ENCODE measurements at regions not wholly inside any gene's neighbourhood (a gene's known extent, or its start where the extent isn't known, plus 50 kb on each side); places are given as distances from the start of the nearest gene placed in this dataset.

DNA sequence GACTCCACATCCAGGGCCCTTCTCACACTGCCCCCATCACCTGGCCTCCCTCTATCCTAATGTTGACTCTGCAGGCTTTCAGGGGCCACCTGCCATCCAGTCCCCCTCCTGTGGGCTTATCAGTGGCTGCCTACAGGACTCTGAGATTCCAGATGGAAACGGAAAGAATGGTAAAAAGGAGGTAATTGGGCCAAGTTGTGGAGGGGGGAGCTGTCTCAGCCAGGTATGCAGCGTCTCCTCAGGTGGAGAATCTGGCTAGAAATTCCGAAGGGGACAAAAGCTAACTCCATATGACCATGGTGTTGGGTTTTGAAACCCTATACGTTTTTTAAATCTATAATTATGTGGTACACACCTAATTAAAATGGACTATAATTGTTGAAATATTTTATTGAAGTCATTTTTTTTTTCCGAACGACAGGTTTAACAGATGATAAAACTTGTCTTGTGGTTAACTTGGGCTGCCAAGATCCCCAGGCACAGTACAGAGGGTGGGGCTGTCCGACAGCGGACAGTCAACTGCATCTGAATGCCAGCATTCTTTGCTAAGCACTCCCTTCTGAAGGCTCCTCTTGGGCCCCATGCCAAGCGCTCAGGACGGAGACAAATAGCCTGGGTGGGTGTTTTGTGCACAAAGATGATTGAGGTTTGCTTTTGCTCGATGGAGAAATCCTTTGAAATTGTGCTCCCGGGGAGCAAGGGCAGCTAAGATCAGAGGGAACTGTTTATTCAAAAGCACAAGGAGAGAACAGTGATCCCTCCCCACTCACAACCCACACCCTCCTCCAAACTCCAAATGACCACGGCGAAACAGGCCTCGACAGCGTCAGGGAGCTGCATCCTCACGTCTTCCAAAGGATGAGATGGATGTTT, 365.6 kb downstream of the BCL11B start:
- Histone ChIP-seq H3K4me1 (ENCODE audit: control insufficient read depth in 1 of 2, insufficient read depth in 2 of 2, low read length in 2 of 2) (peaks cover 2 to 14% of the 10 kb centered on the region in 2 experiments), H3K4me2 (ENCODE audit: low read length) (no peak overlapping the region), H2BK5ac (ENCODE audit: low read depth, low read length, poor library complexity) (no peak overlapping the region), H3K79me1 (ENCODE audit: low read length) (no peaks in the 10 kb centered on the region), H4K8ac (ENCODE audit: low read depth, low read length) (no peak overlapping the region), H3K4ac (ENCODE audit: low read depth, low read length) (no peak overlapping the region), H3K4me3 (ENCODE audit: low read depth, low read length) (no peak overlapping the region), H2AFZ (ENCODE audit: insufficient read depth, low read length, poor library complexity) (no peak overlapping the region), H3K23ac (ENCODE audit: low read length) (no peak overlapping the region), H3K27ac (ENCODE audit: low read depth, low read length) (no peak overlapping the region), H3K36me3 (ENCODE audit: control insufficient read depth in 1 of 2, insufficient read depth in 2 of 2, low read length in 2 of 2) (no peaks in the 10 kb centered on the region), H4K91ac (ENCODE audit: low read depth, low read length) (no peak overlapping the region), H2AK5ac (ENCODE audit: low read length) (peak overlapping the region; percentile 38), H3K79me2 (ENCODE audit: control insufficient read depth, insufficient read depth, low read length, poor library complexity) (no peaks in the 10 kb centered on the region), H3K9me3 (ENCODE audit: insufficient read depth, low read depth, low read length) (no peaks in the 10 kb centered on the region), H2BK12ac (ENCODE audit: low read length) (no peak overlapping the region), H3K14ac (ENCODE audit: low read length) (no peak overlapping the region), H2BK120ac (ENCODE audit: insufficient read depth, low read length, poor library complexity) (no peak overlapping the region), H3K27me3 (ENCODE audit: insufficient read depth, low read length) (no peaks in the 10 kb centered on the region), H3K9ac (ENCODE audit: low read length) (no peak overlapping the region), H4K12ac (ENCODE audit: low read depth, low read length) (no peak overlapping the region), H3K18ac (ENCODE audit: low read length) (no peak overlapping the region)
- no CpG with 5 or more reads among the region's 17 CpGs for WGBS (ENCODE audit: extremely low coverage, insufficient coverage, insufficient read length)
- DNase-seq = no peak

DNA sequence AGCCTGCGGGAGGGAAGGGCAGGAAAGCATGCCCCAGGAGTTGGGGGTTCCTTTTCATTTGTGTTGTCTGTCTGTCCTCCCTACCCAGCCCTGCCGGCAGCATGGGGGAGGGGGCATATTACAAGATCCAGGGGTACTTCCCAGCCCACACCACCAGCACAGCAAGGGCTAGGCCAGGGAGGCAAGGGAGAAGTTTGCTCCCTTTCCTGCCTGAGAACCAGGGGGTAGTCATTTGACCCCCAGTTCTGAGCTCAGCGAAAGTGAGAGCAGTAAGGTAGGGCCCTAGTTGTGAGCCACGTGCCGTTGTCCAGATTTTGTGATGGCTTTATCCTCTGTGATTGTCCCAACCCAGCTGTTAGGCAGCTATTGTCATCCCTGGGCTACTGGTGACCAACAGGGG, 364.7 kb downstream of the BCL11B start:
- H3K4me2 ChIP-seq (ENCODE audit: low read length) = no peak overlapping the region
- H3K36me3 ChIP-seq (ENCODE audit: control insufficient read depth in 1 of 2, insufficient read depth in 2 of 2, low read length in 2 of 2) = no peaks in the 10 kb centered on the region
- peak overlapping the region; percentile 76 for H2AK5ac ChIP-seq (ENCODE audit: low read length)
- no peaks in the 10 kb centered on the region for H3K79me2 ChIP-seq (ENCODE audit: control insufficient read depth, insufficient read depth, low read length, poor library complexity)
- H3K14ac ChIP-seq (ENCODE audit: low read length) = no peak overlapping the region
- H3K27ac ChIP-seq (ENCODE audit: low read depth, low read length) = no peak overlapping the region
- no peak overlapping the region for H2AFZ ChIP-seq (ENCODE audit: insufficient read depth, low read length, poor library complexity)
- H2BK5ac ChIP-seq (ENCODE audit: low read depth, low read length, poor library complexity) = no peak overlapping the region
- H4K91ac ChIP-seq (ENCODE audit: low read depth, low read length) = no peak overlapping the region
- peak overlapping the region; percentile 2 for H2BK12ac ChIP-seq (ENCODE audit: low read length)
- no CpG with 5 or more reads among the region's 5 CpGs for WGBS (ENCODE audit: extremely low coverage, insufficient coverage, insufficient read length)
- H3K23ac ChIP-seq (ENCODE audit: low read length) = no peak overlapping the region
- no peak for DNase-seq
- H3K4me1 ChIP-seq (ENCODE audit: control insufficient read depth in 1 of 2, insufficient read depth in 2 of 2, low read length in 2 of 2) = peaks cover 2 to 14% of the 10 kb centered on the region in 2 experiments
- H3K27me3 ChIP-seq (ENCODE audit: insufficient read depth, low read length) = no peaks in the 10 kb centered on the region
- no peak overlapping the region for H3K4me3 ChIP-seq (ENCODE audit: low read depth, low read length)
- peak overlapping the region; percentile 57 for H2BK120ac ChIP-seq (ENCODE audit: insufficient read depth, low read length, poor library complexity)
- no peaks in the 10 kb centered on the region for H3K9me3 ChIP-seq (ENCODE audit: insufficient read depth, low read depth, low read length)
- no peak overlapping the region for H3K9ac ChIP-seq (ENCODE audit: low read length)
- no peak overlapping the region for H3K18ac ChIP-seq (ENCODE audit: low read length)
- no peak overlapping the region for H4K12ac ChIP-seq (ENCODE audit: low read depth, low read length)
- no peaks in the 10 kb centered on the region for H3K79me1 ChIP-seq (ENCODE audit: low read length)
- H3K4ac ChIP-seq (ENCODE audit: low read depth, low read length) = no peak overlapping the region
- no peak overlapping the region for H4K8ac ChIP-seq (ENCODE audit: low read depth, low read length)

DNA sequence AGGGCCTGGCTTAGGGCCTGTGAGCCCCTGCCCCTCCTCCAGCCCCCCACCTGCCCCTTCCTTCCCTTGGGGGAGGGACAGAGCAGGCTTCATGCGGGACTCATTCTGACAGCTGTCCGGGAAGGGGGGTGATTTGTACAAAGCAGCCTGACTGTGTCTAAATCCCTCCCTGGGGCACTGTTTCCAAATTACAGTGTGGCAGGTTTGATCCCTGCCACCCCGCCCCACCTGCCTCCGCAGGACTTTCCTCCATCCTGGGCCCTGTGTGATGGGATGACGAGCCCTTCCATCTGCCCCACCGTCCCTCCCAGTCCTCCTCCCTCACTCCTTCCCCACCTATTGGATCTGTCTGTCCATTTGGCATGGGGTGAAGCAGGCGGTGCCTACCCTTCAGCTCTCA, 363.9 kb downstream of the BCL11B start:
- Histone ChIP-seq H3K14ac (ENCODE audit: low read length) (no peak overlapping the region), H3K27ac (ENCODE audit: low read depth, low read length) (no peak overlapping the region), H2BK5ac (ENCODE audit: low read depth, low read length, poor library complexity) (no peak overlapping the region), H3K4me1 (ENCODE audit: control insufficient read depth in 1 of 2, insufficient read depth in 2 of 2, low read length in 2 of 2) (peaks cover 2 to 14% of the 10 kb centered on the region in 2 experiments), H3K4me3 (ENCODE audit: low read depth, low read length) (no peak overlapping the region), H3K36me3 (ENCODE audit: control insufficient read depth in 1 of 2, insufficient read depth in 2 of 2, low read length in 2 of 2) (no peaks in the 10 kb centered on the region), H3K79me2 (ENCODE audit: control insufficient read depth, insufficient read depth, low read length, poor library complexity) (no peaks in the 10 kb centered on the region), H3K9me3 (ENCODE audit: insufficient read depth, low read depth, low read length) (no peaks in the 10 kb centered on the region), H3K4ac (ENCODE audit: low read depth, low read length) (no peak overlapping the region), H4K8ac (ENCODE audit: low read depth, low read length) (no peak overlapping the region), H3K18ac (ENCODE audit: low read length) (no peak overlapping the region), H4K91ac (ENCODE audit: low read depth, low read length) (no peak overlapping the region), H3K4me2 (ENCODE audit: low read length) (no peak overlapping the region), H3K9ac (ENCODE audit: low read length) (no peak overlapping the region), H2AFZ (ENCODE audit: insufficient read depth, low read length, poor library complexity) (no peak overlapping the region), H2BK120ac (ENCODE audit: insufficient read depth, low read length, poor library complexity) (no peak overlapping the region), H2BK12ac (ENCODE audit: low read length) (no peak overlapping the region), H3K79me1 (ENCODE audit: low read length) (no peaks in the 10 kb centered on the region), H3K27me3 (ENCODE audit: insufficient read depth, low read length) (no peaks in the 10 kb centered on the region), H3K23ac (ENCODE audit: low read length) (no peak overlapping the region), H2AK5ac (ENCODE audit: low read length) (no peak overlapping the region), H4K12ac (ENCODE audit: low read depth, low read length) (no peak overlapping the region)
- no CpG with 5 or more reads among the region's 7 CpGs for WGBS (ENCODE audit: extremely low coverage, insufficient coverage, insufficient read length)
- no peak for DNase-seq

- Histone ChIP-seq H3K23ac (ENCODE audit: low read length) (no peak overlapping the region), H3K4ac (ENCODE audit: low read depth, low read length) (no peak overlapping the region)
Measured at GRCh38 chr14:98909251-98909944, 362.6 kb downstream of the BCL11B start.

More at GRCh38 chr14:98909251-98909944, 362.6 kb downstream of the BCL11B start:
- Histone ChIP-seq H3K36me3 (ENCODE audit: control insufficient read depth in 1 of 2, insufficient read depth in 2 of 2, low read length in 2 of 2) (no peaks in the 10 kb centered on the region), H4K91ac (ENCODE audit: low read depth, low read length) (no peak overlapping the region), H3K27me3 (ENCODE audit: insufficient read depth, low read length) (no peaks in the 10 kb centered on the region), H2AFZ (ENCODE audit: insufficient read depth, low read length, poor library complexity) (no peak overlapping the region), H3K79me1 (ENCODE audit: low read length) (no peaks in the 10 kb centered on the region), H2BK120ac (ENCODE audit: insufficient read depth, low read length, poor library complexity) (no peak overlapping the region), H3K14ac (ENCODE audit: low read length) (no peak overlapping the region), H2BK5ac (ENCODE audit: low read depth, low read length, poor library complexity) (no peak overlapping the region), H4K8ac (ENCODE audit: low read depth, low read length) (no peak overlapping the region), H3K27ac (ENCODE audit: low read depth, low read length) (no peak overlapping the region), H3K4me3 (ENCODE audit: low read depth, low read length) (no peak overlapping the region), H3K79me2 (ENCODE audit: control insufficient read depth, insufficient read depth, low read length, poor library complexity) (no peaks in the 10 kb centered on the region), H3K9ac (ENCODE audit: low read length) (no peak overlapping the region), H2BK12ac (ENCODE audit: low read length) (no peak overlapping the region), H3K4me1 (ENCODE audit: control insufficient read depth in 1 of 2, insufficient read depth in 2 of 2, low read length in 2 of 2) (peaks cover 0 to 4% of the 10 kb centered on the region in 2 experiments), H2AK5ac (ENCODE audit: low read length) (no peak overlapping the region), H4K12ac (ENCODE audit: low read depth, low read length) (no peak overlapping the region), H3K18ac (ENCODE audit: low read length) (no peak overlapping the region), H3K9me3 (ENCODE audit: insufficient read depth, low read depth, low read length) (no peaks in the 10 kb centered on the region), H3K4me2 (ENCODE audit: low read length) (no peak overlapping the region)
- no peak for DNase-seq
- no CpG with 5 or more reads among the region's 11 CpGs for WGBS (ENCODE audit: extremely low coverage, insufficient coverage, insufficient read length)
